GM21528 (cell line): ENCODE measurements at regions not wholly inside any gene's neighbourhood (a gene's known extent, or its start where the extent isn't known, plus 50 kb on each side); places are given as distances from the start of the nearest gene placed in this dataset.

Source experiments
- ATAC-seq: cut with Tn5 transposase; IDR thresholded peaks from one replicate; pipeline ENCODE4 v1.9.1; 2021; ENCODE audit warnings: mild to moderate bottlenecking, moderate library complexity; ENCODE audit not compliant: unreplicated experiment, low FRiP score

DNA sequence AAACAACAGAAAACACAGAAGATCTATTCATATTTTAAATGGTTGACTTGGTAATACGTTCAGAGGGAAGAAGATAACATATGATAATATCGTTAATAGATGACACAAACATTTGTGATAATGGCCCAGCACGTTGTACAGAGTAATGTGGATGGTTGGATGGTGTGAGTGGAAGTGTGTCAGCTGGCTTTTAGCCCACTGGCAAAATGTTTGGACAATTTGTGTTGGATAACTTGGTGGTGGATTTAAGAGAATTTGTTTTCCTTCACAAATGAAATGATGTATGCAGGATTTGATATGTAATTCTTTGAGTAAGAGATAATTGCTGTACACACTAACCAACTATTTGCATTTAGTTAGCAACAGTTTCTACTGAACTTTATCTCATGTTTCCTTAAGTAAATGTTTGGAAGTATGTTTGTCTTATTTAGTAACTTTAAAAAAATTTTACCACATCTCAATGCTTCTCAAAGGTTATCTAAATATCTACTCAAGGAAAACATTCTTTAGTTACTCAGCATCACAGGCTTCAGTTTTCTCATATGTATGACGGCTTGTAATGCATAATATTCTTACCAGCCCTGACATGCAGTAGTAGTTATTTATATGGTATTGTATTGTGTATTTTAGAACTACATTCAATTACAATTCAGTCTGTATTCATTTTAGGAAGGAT is 328.5 kb upstream of the GOLIM4 start:
- no peak for ATAC-seq

DNA sequence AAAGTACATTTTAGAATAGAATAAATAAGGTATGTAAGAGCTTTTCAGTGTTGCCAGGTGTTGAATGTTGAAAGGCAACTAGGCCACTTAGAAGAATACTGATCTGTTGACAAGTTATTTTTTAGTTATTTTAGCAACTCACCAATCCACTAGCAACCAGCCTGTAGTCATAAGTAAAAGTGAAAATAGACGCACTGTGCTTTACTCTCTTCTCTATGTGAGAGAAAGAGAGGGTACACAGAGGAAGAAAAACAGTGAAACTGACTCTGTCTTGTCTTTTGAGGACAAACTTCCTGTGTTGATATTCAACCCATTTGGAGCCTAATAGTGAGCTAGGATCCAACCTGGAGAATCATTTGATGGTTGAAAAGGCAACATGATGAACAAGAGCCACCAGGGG is 327.1 kb upstream of the GOLIM4 start:
- no peak for ATAC-seq

DNA sequence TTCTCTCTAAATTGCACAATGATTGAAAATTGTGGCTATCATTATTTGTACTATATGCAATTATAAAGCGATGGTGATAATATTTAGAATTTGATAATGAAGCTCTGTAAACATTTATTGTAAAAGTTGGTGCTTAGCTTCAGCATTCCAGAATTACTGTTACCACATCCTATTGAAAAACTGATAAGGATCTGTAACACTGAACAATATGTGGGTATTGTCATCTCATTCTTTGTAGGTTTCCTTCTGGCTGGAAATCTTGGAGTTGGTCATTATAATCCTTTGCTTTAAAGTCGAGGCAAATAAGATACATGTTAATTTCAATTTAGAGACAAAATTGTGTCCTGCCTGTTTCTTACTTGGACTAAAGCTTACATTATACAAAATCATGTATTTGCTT is 323.4 kb upstream of the GOLIM4 start:
- no peak for ATAC-seq

GRCh38 chr3:168417016-168417415 is 321.3 kb upstream of the GOLIM4 start:
- ATAC-seq = no peak

GRCh38 chr3:168416446-168416845 is 320.7 kb upstream of the GOLIM4 start:
- ATAC-seq = no peak

GRCh38 chr3:168414149-168414548 is 318.4 kb upstream of the GOLIM4 start:
- ATAC-seq = no peak

- no peak for ATAC-seq
Observed at GRCh38 chr3:168407381-168407780, 311.7 kb upstream of the GOLIM4 start.

- ATAC-seq = no peak
Observed at GRCh38 chr3:168405288-168405687, 309.6 kb upstream of the GOLIM4 start.

- no peak for ATAC-seq
Observed at GRCh38 chr3:168398371-168399025, 302.8 kb upstream of the GOLIM4 start.

DNA sequence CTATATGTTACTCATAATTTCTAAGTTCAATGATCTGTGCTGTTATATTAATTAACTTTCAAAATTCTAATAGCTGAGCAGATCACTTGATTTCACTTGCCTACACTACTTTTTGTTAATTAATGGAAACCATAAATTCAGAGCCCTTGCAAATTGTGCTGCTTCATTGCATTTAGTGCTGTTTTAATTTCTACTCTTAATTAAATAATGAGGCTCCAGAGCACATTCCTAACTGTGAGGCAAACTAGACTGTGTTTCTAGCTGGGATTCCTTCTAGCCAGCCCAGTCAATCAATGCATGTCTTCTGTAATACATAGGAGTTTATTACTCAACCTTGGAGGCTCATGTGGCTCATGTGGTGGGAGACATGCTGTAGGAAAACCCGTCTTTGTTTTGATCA is 301.1 kb upstream of the GOLIM4 start:
- ATAC-seq = no peak

DNA sequence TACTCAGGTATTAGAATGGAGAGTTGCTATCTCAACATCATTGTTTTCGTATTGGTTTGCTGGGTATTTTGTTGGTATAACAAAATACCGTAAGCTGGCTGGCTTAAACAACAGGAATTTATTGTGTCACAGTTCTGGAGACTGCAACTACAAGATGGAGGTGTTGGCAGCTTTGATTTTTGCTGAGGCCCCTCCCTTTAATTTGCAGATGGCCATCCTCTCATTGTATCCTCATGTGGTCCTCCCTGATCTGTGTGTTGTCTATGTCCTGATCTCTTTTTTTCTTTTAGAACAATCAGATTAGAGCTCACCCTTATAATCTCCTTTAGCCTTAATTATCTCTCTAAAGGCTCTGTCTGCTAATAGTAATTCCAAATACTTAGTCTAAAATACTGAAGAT is 299.8 kb upstream of the GOLIM4 start:
- ATAC-seq = no peak

GRCh38 chr3:168394439-168394838 is 298.7 kb upstream of the GOLIM4 start:
- no peak for ATAC-seq

DNA sequence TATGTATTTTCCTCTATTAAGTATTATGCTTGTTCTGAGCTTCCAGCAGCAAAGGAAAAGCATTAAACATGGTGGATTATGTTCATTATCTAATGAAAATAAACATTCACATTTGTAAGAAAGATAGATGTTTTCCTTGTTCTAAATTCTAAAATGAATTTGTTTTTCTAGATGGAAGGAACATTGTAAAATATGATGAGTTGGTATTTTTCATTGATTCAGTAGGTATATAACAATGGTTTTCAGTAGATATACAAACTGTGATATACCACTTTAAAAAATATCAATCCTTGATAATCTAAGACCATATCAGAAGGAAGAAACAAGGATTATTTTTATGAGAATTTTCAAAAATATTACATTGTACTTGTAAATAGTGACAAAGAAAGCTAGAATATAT is 290.6 kb upstream of the GOLIM4 start:
- ATAC-seq = no peak

GRCh38 chr3:168384990-168385389 is 289.3 kb upstream of the GOLIM4 start:
- ATAC-seq = no peak

DNA sequence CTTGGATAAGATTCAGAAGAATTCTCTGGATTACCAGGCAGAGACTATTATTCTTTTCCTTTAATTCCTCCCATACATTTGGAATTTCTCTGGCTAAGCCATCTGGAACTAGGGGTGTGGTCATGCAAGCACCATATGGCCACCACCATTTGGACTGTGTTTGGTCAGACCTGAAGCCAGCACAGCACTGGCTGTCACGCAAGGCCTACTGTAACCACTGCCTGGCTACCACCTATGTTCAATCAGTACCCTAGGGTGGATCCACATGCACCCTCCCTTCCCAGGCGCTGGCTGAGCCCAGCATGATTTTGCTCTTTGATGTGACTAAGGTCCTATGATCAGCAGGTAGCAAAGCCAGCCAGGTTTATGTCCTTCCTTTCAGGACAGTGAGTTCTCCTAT is 287.8 kb upstream of the GOLIM4 start:
- no peak for ATAC-seq

DNA sequence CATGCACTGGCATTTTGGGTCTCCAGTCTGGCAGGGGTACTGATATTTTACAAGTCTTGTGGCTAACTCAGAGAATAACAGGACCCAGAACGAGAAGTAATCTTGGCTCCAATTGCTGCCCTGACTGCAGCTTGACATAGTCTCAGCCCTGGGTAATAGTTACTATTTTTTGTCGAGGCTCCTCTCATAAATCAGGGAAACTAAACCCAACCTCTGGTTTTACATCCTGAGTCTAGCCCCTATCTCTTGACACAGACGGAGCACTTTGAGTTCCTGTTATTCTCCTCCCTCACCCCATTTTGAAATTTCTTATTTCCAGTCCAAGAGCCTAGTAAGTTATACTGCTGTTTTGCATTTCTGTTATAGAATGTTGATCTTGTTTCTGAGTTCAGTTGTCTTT is 276.1 kb upstream of the GOLIM4 start:
- no peak for ATAC-seq

DNA sequence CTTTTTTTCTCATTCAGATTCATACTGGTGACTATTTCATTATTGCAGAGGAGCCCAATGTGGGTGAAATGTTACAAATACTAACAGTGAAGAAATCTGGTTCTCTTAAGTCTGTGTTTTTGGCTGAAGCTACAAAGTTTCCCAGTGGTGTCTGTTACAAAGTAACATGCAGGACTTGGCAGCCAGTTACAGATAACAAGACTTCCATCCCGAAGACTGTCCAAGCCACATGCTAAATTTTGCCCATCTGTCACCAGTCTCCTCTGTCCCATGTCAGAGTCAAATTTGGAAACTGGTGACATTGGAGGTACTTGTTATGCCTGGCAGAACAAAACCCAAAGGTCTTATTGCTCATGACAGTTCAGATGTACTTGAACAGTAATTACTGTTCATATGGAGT is 269.2 kb upstream of the GOLIM4 start:
- ATAC-seq = no peak

- no peak for ATAC-seq
Observed at GRCh38 chr3:168362661-168363247, 267.0 kb upstream of the GOLIM4 start.

DNA sequence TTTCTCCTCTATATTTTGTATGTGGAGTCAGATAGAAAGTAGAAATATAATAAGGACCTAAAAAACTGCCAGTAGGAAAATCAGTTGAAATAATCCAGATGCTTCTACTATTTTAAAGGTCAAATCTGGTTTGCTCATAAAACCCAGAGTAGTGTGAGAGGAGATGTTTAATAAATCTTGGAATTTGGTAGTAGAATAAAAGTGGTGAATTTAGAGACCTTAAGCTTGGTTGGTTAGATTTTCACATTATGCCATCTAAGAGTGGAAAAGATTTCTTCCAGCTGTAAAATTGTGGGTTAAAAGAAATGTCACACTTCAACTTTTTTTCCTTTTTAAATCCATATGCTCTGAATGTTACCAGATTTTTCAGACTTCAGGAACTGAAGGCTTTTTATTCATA is 266.4 kb upstream of the GOLIM4 start:
- ATAC-seq = no peak

DNA sequence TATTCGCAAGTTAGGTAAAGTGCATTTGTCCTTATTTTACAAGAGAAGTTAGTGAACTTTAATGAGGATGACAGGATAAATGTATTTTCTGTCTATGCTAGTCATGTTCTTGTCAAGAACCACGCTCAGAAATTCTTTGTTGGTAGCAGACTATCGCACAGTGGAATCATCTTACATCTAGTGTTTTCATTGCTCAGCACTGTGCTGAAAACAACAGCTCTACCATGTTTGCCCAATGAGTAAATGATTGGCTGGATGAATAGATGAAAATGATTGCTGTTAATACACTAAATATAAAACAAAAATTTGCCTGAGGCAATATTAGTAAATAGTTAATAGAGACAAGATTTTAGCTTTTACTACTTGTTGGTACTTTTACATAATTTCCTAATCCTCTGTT is 265.3 kb upstream of the GOLIM4 start:
- ATAC-seq = no peak

- no peak for ATAC-seq
Observed at GRCh38 chr3:168342946-168343850, 247.5 kb upstream of the GOLIM4 start.
